HL-60 (cell line): ENCODE measurements at regions not wholly inside any gene's neighbourhood (a gene's known extent, or its start where the extent isn't known, plus 50 kb on each side); places are given as distances from the start of the nearest gene placed in this dataset.

Experiments used
- DNase-seq, 2 experiments: peaks; one replicate each; pipeline ENCODE4 v3.0.0-alpha.2; 2010 to 2020; ENCODE audit warnings: low read depth in 1 of 2, low spot score in 1 of 2
- H3K27ac ChIP-seq: fragments of 250-450 bp; sonication (Bioruptor Pico); replicated peaks from 2 replicates; pipeline ENCODE4 v1.5.1; 2020; ENCODE audit warnings: mild to moderate bottlenecking, moderate library complexity
- H3K27me3 ChIP-seq: fragments of 250-450 bp; sonication (Bioruptor Pico); 2 replicates; pipeline ENCODE4 v1.5.1; 2021; ENCODE audit warnings: mild to moderate bottlenecking, moderate library complexity; ENCODE audit not compliant: insufficient read depth, poor library complexity, severe bottlenecking
- H3K4me3 ChIP-seq: replicated peaks from 2 replicates; pipeline ENCODE4 v1.5.1; 2011; ENCODE audit warnings: mild to moderate bottlenecking, control low read depth, low read length; ENCODE audit not compliant: insufficient read depth
- CTCF ChIP-seq: IDR thresholded peaks from one replicate; pipeline ENCODE4 v1.5.1; 2011; ENCODE audit warnings: low read length, control low read depth, inconsistent platforms; ENCODE audit not compliant: insufficient read depth
- GABPA ChIP-seq: IDR thresholded peaks from 2 replicates; pipeline ENCODE4 v1.6.1; 2012; ENCODE audit warnings: low read depth
- POLR2AphosphoS5 ChIP-seq: IDR thresholded peaks from 2 replicates; pipeline ENCODE4 v1.6.1; 2012; ENCODE audit warnings: low read depth
- REST ChIP-seq: IDR thresholded peaks from 2 replicates; pipeline ENCODE4 v1.6.1; 2012; ENCODE audit warnings: low read depth; ENCODE audit not compliant: insufficient replicate concordance
- SPI1 ChIP-seq: IDR thresholded peaks from 2 replicates; pipeline ENCODE4 v1.6.1; 2012; ENCODE audit warnings: low read depth, mild to moderate bottlenecking, borderline replicate concordance

- H3K27me3 ChIP-seq, result no peaks in the 10 kb centered on the region
- no peak overlapping the region for H3K27ac ChIP-seq
- TF ChIP-seq CTCF, result no peak
- TF ChIP-seq GABPA, result no peak
- no peak for TF ChIP-seq SPI1
- TF ChIP-seq REST, result no peak
- TF ChIP-seq POLR2AphosphoS5, result no peak
- DNase-seq, result no peak
- H3K4me3 ChIP-seq, result no peak overlapping the region
Observed at GRCh38 chr5:33074548-33074947, 363.4 kb downstream of the NPR3 start.

- no peak overlapping the region for H3K4me3 ChIP-seq
- TF ChIP-seq CTCF, result no peak
- no peak for TF ChIP-seq POLR2AphosphoS5
- no peak for TF ChIP-seq REST
- no peak for TF ChIP-seq GABPA
- no peak for TF ChIP-seq SPI1
- H3K27me3 ChIP-seq, result no peaks in the 10 kb centered on the region
- H3K27ac ChIP-seq, result no peak overlapping the region
- DNase-seq, result no peak
Observed at GRCh38 chr5:33075731-33076130, 364.6 kb downstream of the NPR3 start.

- TF ChIP-seq CTCF (no peak), REST (no peak), SPI1 (no peak), GABPA (no peak), POLR2AphosphoS5 (no peak)
- H3K27ac ChIP-seq, result no peak overlapping the region
- no peaks in the 10 kb centered on the region for H3K27me3 ChIP-seq
- H3K4me3 ChIP-seq, result no peak overlapping the region
- no peak for DNase-seq
Observed at GRCh38 chr5:33079548-33079947, 361.2 kb upstream of the TARS1 start.
